Adrenal gland (tissue), 9 donors: ENCODE measurements at regions not wholly inside any gene's neighbourhood (a gene's known extent, or its start where the extent isn't known, plus 50 kb on each side); places are given as distances from the start of the nearest gene placed in this dataset.

ENCODE experiments used
- DNase-seq, 7 donors: peaks; one replicate each; pipeline ENCODE4 v3.0.0-alpha.2; 2019 to 2020
- H3K27ac ChIP-seq, 5 donors: fragments of 200-600 bp; sonication (generic) in 4 of 5; 1 replicate in 3 of 5; 2 replicates in 2 of 5; pipeline versions ENCODE4 v1.5.1 to v1.8.0; 2016 to 2020; ENCODE audit warnings: mild to moderate bottlenecking in 1 of 5
- H3K27me3 ChIP-seq: fragments of 200-600 bp; 2 replicates; pipeline ENCODE4 v1.8.0; 2021
- H3K36me3 ChIP-seq, 2 donors: fragments of 200-600 bp; replicated peaks in 1 of 2; 1 replicate in 1 of 2; 2 replicates in 1 of 2; pipeline versions ENCODE4 v1.5.1 to v1.8.0; 2018 to 2022
- H3K4me1 ChIP-seq, 2 donors: fragments of 200-600 bp; replicated peaks in 1 of 2; 1 replicate in 1 of 2; 2 replicates in 1 of 2; pipeline versions ENCODE4 v1.5.1 to v1.8.0; 2018 to 2021
- H3K4me3 ChIP-seq, 4 donors: fragments of 200-600 bp; sonication (generic) in 3 of 4; one replicate each; pipeline ENCODE4 v1.5.1; 2016 to 2018
- H3K9me3 ChIP-seq, 3 donors: fragments of 200-600 bp; sonication (generic) in 1 of 3; replicated peaks in 1 of 3; 1 replicate in 2 of 3; 2 replicates in 1 of 3; pipeline versions ENCODE4 v1.5.1 to v1.8.0; 2016 to 2021
- POLR2A ChIP-seq, 2 donors: fragments of 450-650 bp; IDR thresholded peaks; one replicate each; pipeline ENCODE4 v1.6.1; 2017; ENCODE audit warnings: antibody characterized with exemption in 2 of 2, mild to moderate bottlenecking in 2 of 2, moderate library complexity in 1 of 2
- WGBS, 4 donors: extraction: QIAGEN DNeasy Blood & Tissue Kit in 2 of 4; methylation state at CpG; one replicate each; pipeline versions ENCODE4 v1.1.5 to v1.1.7; 2013 to 2017; 5-methylcytosine and 5-hydroxymethylcytosine counted together
- intact Hi-C, 2 donors: fragments of 100-400 bp; cut with DNase I; formaldehyde crosslinking; loops; one replicate each; pipeline versions ENCODE4 v1.14.1 to v1.15.0; 2022 to 2023
- TF ChIP-seq, protein P1 (sequence below), 6 experiments: fragments of 450-650 bp in 4 of 6; fragments of 200-600 bp in 2 of 6; sonication (generic) in 1 of 6; IDR thresholded peaks; 1 replicate in 5 of 6; 2 replicates in 1 of 6; pipeline versions ENCODE4 v1.5.1 to v1.8.0; 2016 to 2021; ENCODE audit warnings: antibody characterized with exemption in 6 of 6, mild to moderate bottlenecking in 2 of 6, moderate library complexity in 1 of 6
- donor health status: healthy with polysubstance abuse.
- donor health status: Bipolar disorder and iron deficiency.
- donor health status: DM: yes; HTN: yes; CAD: no.
- donor health status: DM: no; HTN: no; CAD: no.
- donor health status: DM: no; HTN: no; CAD: no.

DNA sequence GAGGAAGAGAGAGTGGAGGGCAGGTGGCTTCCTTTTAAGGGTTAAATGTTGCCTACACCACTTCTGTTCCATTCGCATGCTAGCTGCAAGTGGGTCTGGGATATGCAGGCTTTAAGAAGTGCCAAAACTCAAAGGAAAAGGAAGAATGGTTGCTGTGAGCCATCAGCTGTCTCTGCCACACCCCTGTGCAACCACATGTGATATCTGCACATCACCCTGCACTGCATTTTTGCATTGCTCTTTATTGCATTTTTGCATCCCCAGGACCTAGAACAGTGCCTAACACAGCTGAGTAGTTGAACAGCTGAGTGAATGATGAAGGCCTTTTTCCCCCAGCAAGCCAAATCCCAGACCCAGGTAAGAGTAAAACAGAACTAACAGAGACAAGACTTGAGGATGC lies 136.1 kb downstream of the ZIC5 start:
- no peak for DNase-seq
- WGBS, 4 donors = 68 to 94% (median 87%) methylated on average over 1 of the region's 1 CpG
- Histone ChIP-seq H3K36me3 (no peaks in the 10 kb centered on the region), H3K4me1 (no peaks in the 10 kb centered on the region), H3K9me3 (no peaks in the 10 kb centered on the region), H3K27ac (no peak overlapping the region), H3K27me3 (no peaks in the 10 kb centered on the region), H3K4me3 (no peak overlapping the region)
- intact Hi-C loops = no loop called here
- TF ChIP-seq, protein P1, sequence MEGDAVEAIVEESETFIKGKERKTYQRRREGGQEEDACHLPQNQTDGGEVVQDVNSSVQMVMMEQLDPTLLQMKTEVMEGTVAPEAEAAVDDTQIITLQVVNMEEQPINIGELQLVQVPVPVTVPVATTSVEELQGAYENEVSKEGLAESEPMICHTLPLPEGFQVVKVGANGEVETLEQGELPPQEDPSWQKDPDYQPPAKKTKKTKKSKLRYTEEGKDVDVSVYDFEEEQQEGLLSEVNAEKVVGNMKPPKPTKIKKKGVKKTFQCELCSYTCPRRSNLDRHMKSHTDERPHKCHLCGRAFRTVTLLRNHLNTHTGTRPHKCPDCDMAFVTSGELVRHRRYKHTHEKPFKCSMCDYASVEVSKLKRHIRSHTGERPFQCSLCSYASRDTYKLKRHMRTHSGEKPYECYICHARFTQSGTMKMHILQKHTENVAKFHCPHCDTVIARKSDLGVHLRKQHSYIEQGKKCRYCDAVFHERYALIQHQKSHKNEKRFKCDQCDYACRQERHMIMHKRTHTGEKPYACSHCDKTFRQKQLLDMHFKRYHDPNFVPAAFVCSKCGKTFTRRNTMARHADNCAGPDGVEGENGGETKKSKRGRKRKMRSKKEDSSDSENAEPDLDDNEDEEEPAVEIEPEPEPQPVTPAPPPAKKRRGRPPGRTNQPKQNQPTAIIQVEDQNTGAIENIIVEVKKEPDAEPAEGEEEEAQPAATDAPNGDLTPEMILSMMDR (IDR thresholded peaks at IDR 0.05) = no peak
- TF ChIP-seq POLR2A (IDR thresholded peaks at IDR 0.05) = no peak

DNA sequence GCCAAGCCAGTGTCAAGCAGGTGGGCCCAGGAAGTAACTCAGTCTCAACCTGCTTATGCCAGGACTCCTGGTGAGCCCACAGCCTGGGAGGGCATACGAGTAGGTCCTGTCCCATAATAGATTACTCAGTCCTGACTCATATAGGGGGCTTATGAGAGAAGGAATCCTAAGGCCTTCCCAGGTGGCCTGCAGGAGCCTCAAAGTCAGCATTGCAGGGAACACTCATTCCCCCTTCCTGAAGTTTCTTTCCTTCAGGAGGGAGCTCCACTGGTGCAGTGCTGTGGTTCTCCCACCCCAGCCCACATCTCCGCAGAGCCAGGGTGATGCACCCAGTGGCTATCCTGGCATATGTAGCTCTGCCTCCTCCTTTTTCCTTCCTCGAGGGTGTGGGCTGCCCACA lies 137.3 kb downstream of the ZIC5 start:
- intact Hi-C loops = no loop called here
- WGBS, 4 donors = 66 to 82% (median 76%) methylated on average over 3 of the region's 3 CpGs

DNA sequence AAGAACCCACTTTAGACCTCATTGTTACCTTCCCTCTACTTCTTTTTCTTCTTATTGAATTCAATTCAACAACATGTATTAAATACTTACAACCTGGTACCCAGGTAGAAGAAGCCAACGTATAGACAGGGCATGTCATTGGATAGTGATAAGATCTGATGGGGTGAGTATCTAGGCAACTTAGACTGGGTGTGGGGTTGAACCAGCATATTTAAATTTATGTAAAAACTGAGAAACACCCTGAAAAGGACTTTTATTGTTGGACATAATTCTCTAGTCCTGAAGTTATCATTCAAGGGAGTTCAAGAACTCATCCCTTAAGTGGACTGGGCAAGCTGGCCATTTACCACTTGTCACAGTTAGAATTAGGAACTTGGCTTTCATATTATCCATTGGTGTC lies 139.2 kb downstream of the ZIC5 start:
- no peaks in the 10 kb centered on the region for H3K9me3 ChIP-seq
- intact Hi-C loops = no loop called here
- no peak for DNase-seq
- no peaks in the 10 kb centered on the region for H3K36me3 ChIP-seq
- TF ChIP-seq POLR2A (IDR thresholded peaks at IDR 0.05) = no peak
- TF ChIP-seq, protein P1 (IDR thresholded peaks at IDR 0.05) = no peak
- no peaks in the 10 kb centered on the region for H3K27me3 ChIP-seq
- WGBS, 4 donors = 79 to 100% (median 86%) methylated on average over 1 of the region's 1 CpG
- H3K27ac ChIP-seq = no peak overlapping the region
- H3K4me3 ChIP-seq = no peak overlapping the region
- no peaks in the 10 kb centered on the region for H3K4me1 ChIP-seq

More for the DNA sequence above, 137.3 kb downstream of the ZIC5 start:
- Histone ChIP-seq H3K27me3 (no peaks in the 10 kb centered on the region), H3K4me1 (no peaks in the 10 kb centered on the region), H3K9me3 (no peaks in the 10 kb centered on the region), H3K36me3 (no peaks in the 10 kb centered on the region), H3K4me3 (no peak overlapping the region), H3K27ac (no peak overlapping the region)
- DNase-seq = no peak
- TF ChIP-seq, protein P1 (IDR thresholded peaks at IDR 0.05) = no peak
- TF ChIP-seq POLR2A (IDR thresholded peaks at IDR 0.05) = no peak

DNA sequence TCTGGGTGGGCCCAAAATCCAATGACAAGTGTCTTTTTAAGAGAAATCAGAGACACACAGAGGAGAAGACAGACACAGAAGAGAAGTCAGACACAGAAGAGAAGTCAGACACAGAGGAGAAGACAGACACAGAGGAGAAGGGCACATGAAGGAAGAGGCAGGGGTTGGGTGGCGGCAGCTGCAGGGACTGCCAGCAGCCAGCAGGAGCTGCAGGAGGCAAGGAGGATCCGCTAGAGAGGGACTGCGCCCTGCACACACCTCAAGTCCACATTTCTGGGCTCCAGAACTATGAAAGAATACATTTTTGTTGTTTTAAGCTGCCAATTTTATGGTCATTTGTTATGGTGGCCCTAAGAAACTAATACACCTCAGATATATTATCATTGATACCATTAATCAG lies 140.6 kb downstream of the ZIC5 start:
- H3K27me3 ChIP-seq = no peaks in the 10 kb centered on the region
- H3K4me3 ChIP-seq = no peak overlapping the region
- no peaks in the 10 kb centered on the region for H3K9me3 ChIP-seq
- no peak overlapping the region for H3K27ac ChIP-seq
- H3K4me1 ChIP-seq = no peaks in the 10 kb centered on the region
- WGBS, 4 donors = 86 to 98% (median 96%) methylated on average over 3 of the region's 3 CpGs
- intact Hi-C loops = no loop called here
- no peak for DNase-seq
- TF ChIP-seq POLR2A (IDR thresholded peaks at IDR 0.05) = no peak
- TF ChIP-seq, protein P1 (IDR thresholded peaks at IDR 0.05) = no peak
- no peaks in the 10 kb centered on the region for H3K36me3 ChIP-seq
